BLaER1 treated with 17β-estradiol and CSF1 and Interleukin-3, amounts not matched to agents 10 nM and 100 nM (cell line): ENCODE measurements at regions not wholly inside any gene's neighbourhood (a gene's known extent, or its start where the extent isn't known, plus 50 kb on each side); places are given as distances from the start of the nearest gene placed in this dataset.

Experiments
- H3K27ac ChIP-seq, 11 experiments: shearing (Covaris generic); formaldehyde crosslinking; 2 replicates each; pipeline ENCODE4 v1.8.1; 2022
- H3K27me3 ChIP-seq, 11 experiments: shearing (Covaris generic); formaldehyde crosslinking; 2 replicates each; pipeline ENCODE4 v1.8.1; 2022
- H3K36me3 ChIP-seq, 11 experiments: shearing (Covaris generic); formaldehyde crosslinking; 2 replicates each; pipeline ENCODE4 v1.8.1; 2022
- H3K4me1 ChIP-seq, 10 experiments: shearing (Covaris generic); formaldehyde crosslinking; 2 replicates each; pipeline ENCODE4 v1.8.1; 2022
- H3K4me2 ChIP-seq, 11 experiments: shearing (Covaris generic); formaldehyde crosslinking; 2 replicates each; pipeline ENCODE4 v1.8.1; 2022
- H3K4me3 ChIP-seq, 10 experiments: shearing (Covaris generic); formaldehyde crosslinking; 2 replicates each; pipeline ENCODE4 v1.8.1; 2022
- H3K9ac ChIP-seq, 11 experiments: shearing (Covaris generic); formaldehyde crosslinking; 2 replicates each; pipeline ENCODE4 v1.8.1; 2022
- H3K9me3 ChIP-seq, 11 experiments: shearing (Covaris generic); formaldehyde crosslinking; replicated peaks in 1 of 11; 2 replicates each; pipeline ENCODE4 v1.8.1; 2022
- H4K20me1 ChIP-seq, 11 experiments: shearing (Covaris generic); formaldehyde crosslinking; 2 replicates each; pipeline ENCODE4 v1.8.1; 2022
- Cebpa-rat ChIP-seq, 11 experiments: shearing (Covaris generic); IDR thresholded peaks; 2 replicates each; pipeline ENCODE4 v1.8.1; 2022

GRCh38 chr16:48877946-48878345 lies 268.0 kb upstream of the N4BP1 start:
- no peak overlapping the region for H3K4me2 ChIP-seq
- H3K9me3 ChIP-seq, result no peaks in the 10 kb centered on the region
- no peak overlapping the region for H3K27ac ChIP-seq
- no peaks in the 10 kb centered on the region for H3K27me3 ChIP-seq
- peaks cover 0 to 4% (median 0%) of the 10 kb centered on the region in 10 experiments; a peak in 1 of 20 replicates for H3K4me1 ChIP-seq
- no peaks in the 10 kb centered on the region; a peak in 1 of 22 replicates for H4K20me1 ChIP-seq
- H3K4me3 ChIP-seq, result no peak overlapping the region
- H3K36me3 ChIP-seq, result no peaks in the 10 kb centered on the region
- no peak overlapping the region for H3K9ac ChIP-seq
- TF ChIP-seq Cebpa-rat (IDR thresholded peaks at IDR 0.05), result no peak

DNA sequence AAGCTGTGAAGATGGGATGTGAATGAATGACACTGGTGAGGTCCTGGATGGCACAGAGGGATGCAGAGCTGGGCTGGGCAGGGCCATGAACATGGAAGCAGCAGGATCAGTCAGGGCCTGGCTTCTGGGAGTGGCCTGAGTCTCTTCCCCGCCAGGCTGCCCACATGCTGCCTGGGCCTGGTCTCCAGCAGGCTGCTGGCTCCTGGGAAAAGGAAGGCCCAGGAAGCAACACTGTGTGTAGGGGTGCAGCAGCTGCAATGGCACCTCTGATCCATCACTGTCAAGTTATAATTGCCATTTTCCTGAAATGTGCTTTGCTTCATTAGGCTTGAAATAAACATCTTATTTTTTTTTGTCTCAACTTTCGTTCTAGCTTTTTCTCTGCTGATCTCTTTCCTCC lies 260.2 kb upstream of the N4BP1 start:
- H3K36me3 ChIP-seq, result no peaks in the 10 kb centered on the region
- no peak overlapping the region for H3K9ac ChIP-seq
- H4K20me1 ChIP-seq, result no peaks in the 10 kb centered on the region
- H3K27me3 ChIP-seq, result no peaks in the 10 kb centered on the region
- TF ChIP-seq Cebpa-rat (IDR thresholded peaks at IDR 0.05), result no peak
- peaks cover 0 to under 1% (median 0%) of the 10 kb centered on the region in 10 experiments; a peak in 1 of 20 replicates for H3K4me1 ChIP-seq
- H3K4me2 ChIP-seq, result no peak overlapping the region
- H3K4me3 ChIP-seq, result no peak overlapping the region
- peaks cover 0 to 5% (median 0%) of the 10 kb centered on the region in 11 experiments; a peak in 1 of 22 replicates for H3K9me3 ChIP-seq
- H3K27ac ChIP-seq, result no peak overlapping the region

- Histone ChIP-seq H3K27ac (no peak overlapping the region), H3K9ac (no peak overlapping the region), H4K20me1 (no peaks in the 10 kb centered on the region), H3K27me3 (no peaks in the 10 kb centered on the region), H3K4me2 (no peak overlapping the region), H3K9me3 (peaks cover 0 to 11% (median 0%) of the 10 kb centered on the region in 11 experiments; a peak in 2 of 22 replicates), H3K36me3 (no peaks in the 10 kb centered on the region), H3K4me3 (no peak overlapping the region), H3K4me1 (no peaks in the 10 kb centered on the region)
- no peak for TF ChIP-seq Cebpa-rat (IDR thresholded peaks at IDR 0.05)
Observed at GRCh38 chr16:48865520-48865919, 255.5 kb upstream of the N4BP1 start.

DNA sequence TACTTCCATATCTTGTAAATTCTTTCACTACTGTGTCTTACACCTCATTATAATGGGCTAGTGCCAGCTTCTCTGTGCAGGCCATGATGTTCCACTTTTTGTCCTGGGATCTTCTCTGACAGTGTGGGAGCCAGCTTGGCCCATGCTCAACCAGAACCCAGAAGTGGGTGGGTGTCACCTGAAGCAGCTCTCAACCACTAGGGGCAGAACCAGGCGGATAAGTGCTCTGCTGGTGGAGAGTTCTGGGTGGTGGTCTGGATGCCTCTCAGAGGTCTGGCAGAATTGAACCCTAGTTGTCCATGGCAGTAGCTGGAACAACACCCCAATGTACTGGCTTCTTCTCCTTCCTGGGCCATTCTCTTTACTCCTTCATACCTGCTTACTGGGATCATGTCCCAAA lies 254.1 kb upstream of the N4BP1 start:
- TF ChIP-seq Cebpa-rat (IDR thresholded peaks at IDR 0.05), result no peak
- H3K27ac ChIP-seq, result no peak overlapping the region
- no peaks in the 10 kb centered on the region for H3K4me1 ChIP-seq

DNA sequence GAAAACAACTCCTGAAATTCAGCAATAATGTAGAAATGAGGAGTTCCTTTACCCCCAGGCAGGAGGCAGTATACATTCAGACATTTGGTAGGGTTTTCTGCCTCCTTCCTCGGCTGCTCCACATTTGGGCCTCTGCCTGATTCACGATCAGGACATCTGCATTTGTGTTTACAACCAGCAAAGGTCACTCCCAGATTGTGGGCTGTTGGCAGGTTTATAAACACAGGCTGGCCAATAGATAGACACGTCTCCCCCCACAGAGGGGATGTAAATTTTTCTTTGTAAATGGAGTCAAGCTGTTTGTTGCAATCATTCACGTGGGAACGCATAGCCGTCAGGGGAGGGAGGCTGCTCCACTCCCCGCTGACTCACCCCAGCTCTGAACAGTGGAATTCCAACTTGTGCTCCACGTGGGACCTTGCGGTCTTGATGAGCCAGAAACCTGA lies 252.1 kb upstream of the N4BP1 start:
- no peak overlapping the region for H3K4me3 ChIP-seq
- no peaks in the 10 kb centered on the region for H3K36me3 ChIP-seq
- no peak for TF ChIP-seq Cebpa-rat (IDR thresholded peaks at IDR 0.05)
- H3K4me2 ChIP-seq, result no peak overlapping the region
- H4K20me1 ChIP-seq, result no peaks in the 10 kb centered on the region
- H3K9me3 ChIP-seq, result peaks cover 0 to 14% (median 0%) of the 10 kb centered on the region in 11 experiments; a peak in 2 of 22 replicates
- H3K4me1 ChIP-seq, result no peaks in the 10 kb centered on the region
- H3K9ac ChIP-seq, result no peak overlapping the region
- H3K27me3 ChIP-seq, result no peaks in the 10 kb centered on the region; a peak in 1 of 22 replicates
- no peak overlapping the region for H3K27ac ChIP-seq

More for the DNA sequence above, 254.1 kb upstream of the N4BP1 start:
- no peaks in the 10 kb centered on the region for H3K36me3 ChIP-seq
- no peaks in the 10 kb centered on the region for H4K20me1 ChIP-seq
- H3K27me3 ChIP-seq, result no peaks in the 10 kb centered on the region
- no peak overlapping the region for H3K4me2 ChIP-seq
- H3K9ac ChIP-seq, result no peak overlapping the region
- H3K9me3 ChIP-seq, result peaks cover 0 to 14% (median 0%) of the 10 kb centered on the region in 11 experiments; a peak in 2 of 22 replicates
- no peak overlapping the region for H3K4me3 ChIP-seq

DNA sequence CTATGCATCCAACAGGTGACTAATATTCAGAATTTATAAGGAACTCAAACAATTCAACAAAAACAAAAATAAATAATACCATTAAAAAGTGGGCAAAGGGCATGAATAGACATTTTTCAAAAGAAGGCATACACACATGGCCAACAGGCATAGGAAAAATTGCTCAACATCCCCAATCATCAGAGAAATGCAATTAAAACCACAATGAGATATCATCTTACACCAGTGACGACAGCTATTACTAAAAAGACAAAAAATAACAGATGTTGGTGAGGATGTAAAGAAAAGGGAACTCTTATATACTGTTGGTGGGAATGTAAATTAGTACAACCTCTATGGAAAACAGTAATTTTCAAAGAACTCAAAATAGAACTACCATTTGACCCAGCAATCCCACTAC lies 250.4 kb upstream of the N4BP1 start:
- H3K27ac ChIP-seq, result no peak overlapping the region

DNA sequence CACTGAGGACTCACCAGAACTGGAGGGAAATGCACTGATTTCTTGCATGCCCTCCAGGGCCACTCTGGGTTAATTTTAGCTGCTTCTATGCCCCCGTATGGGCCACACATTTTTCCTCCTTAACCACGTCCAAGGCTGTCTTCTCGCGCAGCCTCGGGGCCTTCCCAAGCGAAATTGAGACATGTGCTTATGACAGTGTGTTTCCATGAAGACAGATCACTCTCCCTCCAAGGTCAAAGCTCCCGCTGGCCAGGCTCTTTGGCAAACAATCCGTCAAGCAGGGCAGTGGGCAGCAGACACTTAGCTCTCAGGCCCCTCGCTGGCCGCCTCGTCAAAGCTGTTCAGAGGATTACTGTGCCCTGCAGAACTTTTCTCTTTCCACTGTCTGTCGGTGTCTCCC lies 243.0 kb upstream of the N4BP1 start:
- Histone ChIP-seq H3K36me3 (no peaks in the 10 kb centered on the region), H3K27ac (no peak overlapping the region), H4K20me1 (no peaks in the 10 kb centered on the region), H3K4me3 (no peak overlapping the region), H3K4me2 (no peak overlapping the region), H3K4me1 (no peaks in the 10 kb centered on the region), H3K9ac (no peak overlapping the region), H3K9me3 (no peaks in the 10 kb centered on the region), H3K27me3 (no peaks in the 10 kb centered on the region)
- no peak for TF ChIP-seq Cebpa-rat (IDR thresholded peaks at IDR 0.05)

More for the DNA sequence above, 250.4 kb upstream of the N4BP1 start:
- Histone ChIP-seq H3K4me2 (no peak overlapping the region), H3K4me1 (no peaks in the 10 kb centered on the region), H3K27me3 (no peaks in the 10 kb centered on the region; a peak in 1 of 22 replicates), H3K4me3 (no peak overlapping the region), H3K36me3 (no peaks in the 10 kb centered on the region), H3K9me3 (peaks cover 0 to 9% (median 0%) of the 10 kb centered on the region in 11 experiments; a peak in 1 of 22 replicates), H3K9ac (no peak overlapping the region), H4K20me1 (no peaks in the 10 kb centered on the region)
- TF ChIP-seq Cebpa-rat (IDR thresholded peaks at IDR 0.05), result no peak

DNA sequence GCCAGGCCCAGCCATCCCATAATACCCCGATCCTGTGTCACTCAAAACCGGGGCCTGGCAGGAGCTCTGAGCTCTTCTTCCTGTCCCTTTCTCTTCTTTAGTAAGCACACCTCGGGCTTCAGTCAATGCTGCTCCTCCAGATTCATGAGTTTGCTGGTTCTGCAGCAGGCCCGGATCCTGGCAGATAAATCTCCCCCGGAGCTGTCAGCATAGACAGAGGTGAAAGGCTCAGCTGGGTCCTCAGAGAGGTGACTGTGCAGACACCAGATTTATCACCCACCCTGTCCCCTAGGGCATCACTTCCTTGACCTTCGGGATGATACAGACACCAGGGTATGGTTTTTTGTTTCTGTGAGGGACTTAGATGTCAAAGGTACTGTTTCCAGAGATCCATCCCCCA lies 242.5 kb upstream of the N4BP1 start:
- H3K9me3 ChIP-seq, result no peaks in the 10 kb centered on the region
- no peak overlapping the region for H3K4me3 ChIP-seq
- no peaks in the 10 kb centered on the region for H3K4me1 ChIP-seq
- no peak overlapping the region for H3K27ac ChIP-seq
- H3K27me3 ChIP-seq, result no peaks in the 10 kb centered on the region
- no peak overlapping the region for H3K9ac ChIP-seq
- H4K20me1 ChIP-seq, result no peaks in the 10 kb centered on the region
- no peak overlapping the region for H3K4me2 ChIP-seq
- TF ChIP-seq Cebpa-rat (IDR thresholded peaks at IDR 0.05), result no peak
- no peaks in the 10 kb centered on the region for H3K36me3 ChIP-seq

- TF ChIP-seq Cebpa-rat (IDR thresholded peaks at IDR 0.05), result no peak
- Histone ChIP-seq H3K4me3 (no peak overlapping the region), H3K9me3 (no peaks in the 10 kb centered on the region), H3K27me3 (no peaks in the 10 kb centered on the region), H3K9ac (no peak overlapping the region), H3K36me3 (no peaks in the 10 kb centered on the region), H3K4me2 (no peak overlapping the region), H3K27ac (no peak overlapping the region), H3K4me1 (peaks cover 0 to 3% (median 0%) of the 10 kb centered on the region in 10 experiments; a peak in 3 of 20 replicates), H4K20me1 (no peaks in the 10 kb centered on the region)
Observed at GRCh38 chr16:48850097-48850770, 240.3 kb upstream of the N4BP1 start.

GRCh38 chr16:48846277-48846676 lies 236.3 kb upstream of the N4BP1 start:
- no peak overlapping the region for H3K9ac ChIP-seq
- no peak overlapping the region for H3K27ac ChIP-seq
- TF ChIP-seq Cebpa-rat (IDR thresholded peaks at IDR 0.05), result no peak
- no peak overlapping the region for H3K4me3 ChIP-seq
- H3K9me3 ChIP-seq, result no peaks in the 10 kb centered on the region
- no peaks in the 10 kb centered on the region for H3K36me3 ChIP-seq
- H3K4me2 ChIP-seq, result no peak overlapping the region
- no peaks in the 10 kb centered on the region for H3K27me3 ChIP-seq
- no peaks in the 10 kb centered on the region for H4K20me1 ChIP-seq
- peaks cover 0 to 18% (median 0%) of the 10 kb centered on the region in 10 experiments; a peak in 6 of 20 replicates for H3K4me1 ChIP-seq
